GM12878 (cell line): ENCODE measurements at regions not wholly inside any gene's neighbourhood (a gene's known extent, or its start where the extent isn't known, plus 50 kb on each side); places are given as distances from the start of the nearest gene placed in this dataset.

Source experiments
- ATAC-seq: fragments of 200-7000 bp; cut with Tn5 transposase; 3 replicates; pipeline ENCODE4 v1.9.1; 2020; ENCODE audit warnings: mild to moderate bottlenecking, moderate library complexity
- BruUV-seq: library from RNA; stranded (reverse); fragments of 400-500 nt; replicated peaks from 2 replicates; lab custom pipeline; 2021; lab: Mats Ljungman, UMichigan
- CTCF ChIA-PET: fragments of 300-600 bp; sonication (Branson Sonifier 250); formaldehyde crosslinking; extraction: SDS; loops from one replicate; lab custom pipeline; 2021; ENCODE audit warnings: inconsistent platforms; lab: Yijun Ruan, JAX
- POLR2A ChIA-PET: fragments of 350-600 bp; formaldehyde crosslinking; extraction: SDS; loops from one replicate; lab custom pipeline; 2021; ENCODE audit warnings: inconsistent platforms; lab: Charles Lee
- RAD21 ChIA-PET: fragments of 300-600 bp; sonication (Branson Sonifier 250); formaldehyde crosslinking; loops from one replicate; lab custom pipeline; 2023; ENCODE audit warnings: antibody characterized with exemption; ENCODE audit not compliant: unreplicated experiment; lab: Charles Lee
- SMC1A ChIA-PET: fragments of 300-600 bp; sonication (Branson Sonifier 250); formaldehyde crosslinking; loops from one replicate; lab custom pipeline; 2023; ENCODE audit not compliant: unreplicated experiment, uncharacterized antibody; lab: Charles Lee
- DNase-seq: peaks from one replicate; pipeline ENCODE4 v3.0.0-alpha.2; 2011; ENCODE audit warnings: low read depth, low spot score
- FAIRE-seq: peaks from 3 replicates; lab custom pipeline; 2011; peaks lifted over from hg19 to GRCh38; lab: Jason Lieb, UNC
- H2AFZ ChIP-seq: 2 replicates; pipeline ENCODE4 v1.6.0; 2011; ENCODE audit warnings: low read depth, low read length, control low read depth; ENCODE audit not compliant: control insufficient read depth
- H3K27ac ChIP-seq: 2 replicates; pipeline ENCODE4 v1.5.1; 2011; ENCODE audit warnings: control low read depth; ENCODE audit not compliant: control insufficient read depth, insufficient read depth
- H3K27me3 ChIP-seq, 2 experiments: replicated peaks in 1 of 2; 2 replicates each; pipeline versions ENCODE4 v1.6.0 to v1.6.1; 2011; ENCODE audit warnings: low read length in 1 of 2; ENCODE audit not compliant: control insufficient read depth in 2 of 2, insufficient read depth in 2 of 2
- H3K36me3 ChIP-seq, 2 experiments: 2 replicates each; pipeline ENCODE4 v1.5.1; 2011; ENCODE audit warnings: low read length in 1 of 2; ENCODE audit not compliant: control insufficient read depth in 2 of 2, insufficient read depth in 2 of 2
- H3K4me1 ChIP-seq: 2 replicates; pipeline ENCODE4 v1.6.1; 2011; ENCODE audit warnings: mild to moderate bottlenecking, low read length, moderate library complexity, mixed read lengths; ENCODE audit not compliant: control insufficient read depth, insufficient read depth
- H3K4me2 ChIP-seq: 2 replicates; pipeline ENCODE4 v1.6.0; 2011; ENCODE audit warnings: control low read depth; ENCODE audit not compliant: control insufficient read depth, insufficient read depth
- H3K4me3 ChIP-seq: fragments of 200-600 bp; sonication (generic); 2 replicates; pipeline ENCODE4 v1.5.1; 2016
- H3K79me2 ChIP-seq: 2 replicates; pipeline ENCODE4 v1.6.0; 2011; ENCODE audit warnings: low read length; ENCODE audit not compliant: control insufficient read depth, insufficient read depth
- H3K9ac ChIP-seq: 2 replicates; pipeline ENCODE4 v1.8.0; 2011; ENCODE audit warnings: low read length, control low read depth, mixed read lengths; ENCODE audit not compliant: control insufficient read depth, insufficient read depth
- H3K9me3 ChIP-seq: replicated peaks from 3 replicates; pipeline ENCODE4 v1.5.1; 2011; ENCODE audit warnings: mild to moderate bottlenecking, low read length; ENCODE audit not compliant: control insufficient read depth, insufficient read depth
- H4K20me1 ChIP-seq: 2 replicates; pipeline ENCODE4 v1.6.0; 2011; ENCODE audit not compliant: control insufficient read depth, insufficient read depth
- ASH2L ChIP-seq: fragments of 300-600, 200-600 bp; sonication (generic); IDR thresholded peaks from 2 replicates; pipeline ENCODE4 v1.6.1; 2017; ENCODE audit warnings: low read depth, mild to moderate bottlenecking, borderline replicate concordance
- ATF3 ChIP-seq: IDR thresholded peaks from 2 replicates; pipeline ENCODE4 v1.6.1; 2011; ENCODE audit warnings: low read depth, mild to moderate bottlenecking, low read length, moderate library complexity, borderline replicate concordance; ENCODE audit errors: extremely low read depth
- HDAC2 ChIP-seq: fragments of 200-600 bp; sonication (generic); IDR thresholded peaks from 2 replicates; pipeline ENCODE4 v1.6.1; 2017
- JUND ChIP-seq: IDR thresholded peaks from 2 replicates; pipeline ENCODE4 v1.6.1; 2012; ENCODE audit warnings: low read depth, mild to moderate bottlenecking, low read length, improper control_type of control experiment, moderate library complexity
- PAX8 ChIP-seq: fragments of 450-650 bp; IDR thresholded peaks from 2 replicates; pipeline ENCODE4 v1.6.1; 2017; ENCODE audit warnings: mild to moderate bottlenecking, moderate library complexity
- SKIL ChIP-seq: fragments of 450-650 bp; IDR thresholded peaks from 2 replicates; pipeline ENCODE4 v1.6.1; 2017; ENCODE audit warnings: mild to moderate bottlenecking, low read depth, inconsistent platforms; ENCODE audit not compliant: poor library complexity, severe bottlenecking
- SP1 ChIP-seq: IDR thresholded peaks from one replicate; pipeline ENCODE4 v1.6.1; 2011; ENCODE audit warnings: low read depth, low read length
- SREBF2 ChIP-seq: IDR thresholded peaks from 2 replicates; pipeline ENCODE4 v1.6.1; 2012; ENCODE audit warnings: mild to moderate bottlenecking, low read length
- STAT3 ChIP-seq: IDR thresholded peaks from 2 replicates; pipeline ENCODE4 v1.6.1; 2011; ENCODE audit warnings: low read depth, low read length, improper control_type of control experiment
- TCF3 ChIP-seq: IDR thresholded peaks from 2 replicates; pipeline ENCODE4 v1.6.1; 2012; ENCODE audit warnings: low read depth, mild to moderate bottlenecking, low read length, borderline replicate concordance; ENCODE audit not compliant: insufficient read depth
- WGBS: methylation state at CpG from one replicate; pipeline ENCODE4 v1.1.6; 2016; ENCODE audit warnings: low lambda C conversion rate; ENCODE audit not compliant: insufficient replicate concordance, insufficient coverage; ENCODE audit errors: missing lambda C conversion rate; 5-methylcytosine and 5-hydroxymethylcytosine counted together
- in situ Hi-C: fragments of 300-500 bp; cut with MboI; formaldehyde crosslinking; loops from 9 replicates; pipeline ENCODE4 v1.14.3; 2018; ENCODE audit warnings: mixed read lengths
- intact Hi-C: fragments of 100-400 bp; cut with micrococcal nuclease; formaldehyde crosslinking; loops from one replicate; pipeline ENCODE4 v1.14.2; 2022; ENCODE audit not compliant: unreplicated experiment

- 0% methylated on average over 2 of the region's 2 CpGs for WGBS
- Histone ChIP-seq H3K36me3 (no peaks in the 10 kb centered on the region), H4K20me1 (no peaks in the 10 kb centered on the region), H3K9me3 (no peaks in the 10 kb centered on the region), H2AFZ (no peak overlapping the region), H3K4me2 (no peak overlapping the region)
- RAD21 ChIA-PET = no interaction called here
- CTCF ChIA-PET = no interaction called here
- TF ChIP-seq SKIL (no peak), SP1 (no peak), PAX8 (no peak), JUND (no peak), ASH2L (no peak), TCF3 (no peak), STAT3 (no peak), SREBF2 (no peak), ATF3 (no peak), HDAC2 (no peak)
- TF ChIP-seq, all 136 proteins: peak for 0
- ChIA-PET POLR2A (no interaction called here), SMC1A (no interaction called here)
- ATAC-seq (no peak), DNase-seq (no peak), FAIRE-seq (no peak)
- H3K9ac ChIP-seq = no peak overlapping the region
- in situ Hi-C loops = no loop called here
- H3K27ac ChIP-seq = no peak overlapping the region
- H3K27me3 ChIP-seq = no peaks in the 10 kb centered on the region
- no TSS peak for BruUV-seq
- no peaks in the 10 kb centered on the region for H3K4me1 ChIP-seq
- intact Hi-C loops = no loop called here
- no peak overlapping the region for H3K4me3 ChIP-seq
- no peaks in the 10 kb centered on the region for H3K79me2 ChIP-seq
Measured at GRCh38 chr2:220585241-220585640, 957.8 kb downstream of the SLC4A3 start.
